Keratinocyte (primary cell): ENCODE measurements at regions not wholly inside any gene's neighbourhood (a gene's known extent, or its start where the extent isn't known, plus 50 kb on each side); places are given as distances from the start of the nearest gene placed in this dataset.

ENCODE experiments used
- EZH2 ChIP-seq: IDR thresholded peaks from one replicate; pipeline ENCODE4 v1.6.1; 2012; ENCODE audit warnings: inconsistent platforms, mild to moderate bottlenecking, low read length, moderate library complexity
- TF ChIP-seq, protein P1 (sequence below), 3 experiments: IDR thresholded peaks in 1 of 3; conservative IDR thresholded peaks in 1 of 3; optimal IDR thresholded peaks in 1 of 3; 2 replicates in 2 of 3; 3 replicates in 1 of 3; pipeline versions ENCODE3 to v1.5.1; 2011; ENCODE audit warnings: low read length in 3 of 3, mild to moderate bottlenecking in 3 of 3, moderate library complexity in 2 of 3, control low read depth in 1 of 3, inconsistent platforms in 1 of 3; ENCODE audit not compliant: insufficient read depth in 2 of 3; ENCODE audit errors: extremely low read depth in 1 of 3

DNA sequence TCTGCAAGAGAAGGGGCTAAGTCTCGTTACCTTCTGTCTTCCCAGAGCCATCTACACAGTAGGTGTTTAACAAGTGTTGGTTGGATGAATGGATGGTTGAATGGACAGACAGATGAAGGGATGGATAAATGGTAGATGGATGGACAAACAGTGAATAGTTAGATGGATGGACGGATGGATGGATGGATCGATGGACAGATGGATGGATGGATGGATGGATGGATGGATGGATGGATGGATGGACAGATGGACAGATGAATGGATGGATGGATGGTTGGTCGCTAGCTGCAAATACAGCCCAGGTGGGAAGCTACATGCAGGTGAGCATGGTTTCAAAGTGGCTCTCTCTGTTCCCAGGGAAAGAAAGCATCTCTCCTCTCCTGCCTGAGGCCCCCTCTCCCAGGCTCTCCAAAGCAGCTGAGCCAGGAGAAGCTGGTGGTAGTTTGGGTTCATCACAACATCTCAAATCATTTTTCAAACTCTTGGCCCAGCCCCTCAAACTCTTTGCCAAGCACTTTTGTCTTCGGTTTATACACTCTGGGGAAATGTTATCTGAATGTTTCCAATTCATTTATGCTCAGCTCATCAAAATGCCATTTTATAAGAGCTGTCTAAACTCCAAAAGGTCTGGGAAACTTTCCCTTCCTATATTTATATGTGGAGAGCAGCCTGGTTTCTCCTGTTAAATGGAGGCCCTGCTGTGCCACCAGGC lies 192.7 kb downstream of the ANAPC1 start:
- TF ChIP-seq, protein P1, sequence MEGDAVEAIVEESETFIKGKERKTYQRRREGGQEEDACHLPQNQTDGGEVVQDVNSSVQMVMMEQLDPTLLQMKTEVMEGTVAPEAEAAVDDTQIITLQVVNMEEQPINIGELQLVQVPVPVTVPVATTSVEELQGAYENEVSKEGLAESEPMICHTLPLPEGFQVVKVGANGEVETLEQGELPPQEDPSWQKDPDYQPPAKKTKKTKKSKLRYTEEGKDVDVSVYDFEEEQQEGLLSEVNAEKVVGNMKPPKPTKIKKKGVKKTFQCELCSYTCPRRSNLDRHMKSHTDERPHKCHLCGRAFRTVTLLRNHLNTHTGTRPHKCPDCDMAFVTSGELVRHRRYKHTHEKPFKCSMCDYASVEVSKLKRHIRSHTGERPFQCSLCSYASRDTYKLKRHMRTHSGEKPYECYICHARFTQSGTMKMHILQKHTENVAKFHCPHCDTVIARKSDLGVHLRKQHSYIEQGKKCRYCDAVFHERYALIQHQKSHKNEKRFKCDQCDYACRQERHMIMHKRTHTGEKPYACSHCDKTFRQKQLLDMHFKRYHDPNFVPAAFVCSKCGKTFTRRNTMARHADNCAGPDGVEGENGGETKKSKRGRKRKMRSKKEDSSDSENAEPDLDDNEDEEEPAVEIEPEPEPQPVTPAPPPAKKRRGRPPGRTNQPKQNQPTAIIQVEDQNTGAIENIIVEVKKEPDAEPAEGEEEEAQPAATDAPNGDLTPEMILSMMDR (optimal IDR thresholded peaks at IDR 0.05 in 1 of 3, IDR thresholded peaks at IDR 0.05 in 1 of 3, conservative IDR thresholded peaks at IDR 0.05 in 1 of 3; ENCODE audit: extremely low read depth in 1 of 3, insufficient read depth in 2 of 3, low read length in 3 of 3): no peak
- no peak for TF ChIP-seq EZH2
